Effector CD8-positive, alpha-beta T cell (primary cell): ENCODE measurements at regions not wholly inside any gene's neighbourhood (a gene's known extent, or its start where the extent isn't known, plus 50 kb on each side); places are given as distances from the start of the nearest gene placed in this dataset.
"Not testable (repeated sequence)": the region's sequence is repeated elsewhere in the genome, so short reads cannot be mapped to it uniquely, and the experiment has no call there.

Experiments
- DNase-seq: peaks from one replicate; lab custom pipeline; 2025; lab: John Stamatoyannopoulos, UW

GRCh38 chr1:166695834-166696233, 143.4 kb upstream of the POGK start:
- not testable (repeated sequence) for DNase-seq

- no peak for DNase-seq
These were observed 140.5 kb upstream of the POGK start for GRCh38 chr1:166698771-166699170.

GRCh38 chr1:166699613-166700012, 139.7 kb upstream of the POGK start:
- DNase-seq: no peak

- no peak for DNase-seq
These were observed 138.6 kb upstream of the POGK start for GRCh38 chr1:166700696-166701095.

GRCh38 chr1:166701603-166702100, 137.6 kb upstream of the POGK start:
- no peak for DNase-seq

GRCh38 chr1:166703141-166703540, 136.1 kb upstream of the POGK start:
- no peak for DNase-seq

GRCh38 chr1:166703726-166704462, 135.4 kb upstream of the POGK start:
- no peak for DNase-seq

- DNase-seq: no peak
These were observed 133.6 kb upstream of the POGK start for GRCh38 chr1:166705376-166706289.

- no peak for DNase-seq
These were observed 122.7 kb upstream of the POGK start for GRCh38 chr1:166716620-166717019.

- DNase-seq: no peak
These were observed 118.1 kb upstream of the POGK start for GRCh38 chr1:166721145-166721544.

GRCh38 chr1:166730299-166730888, 108.9 kb upstream of the POGK start:
- no peak for DNase-seq

GRCh38 chr1:166738140-166738539, 101.1 kb upstream of the POGK start:
- no peak for DNase-seq

GRCh38 chr1:166738873-166739272, 100.4 kb upstream of the POGK start:
- no peak for DNase-seq

- no peak for DNase-seq
These were observed 98.5 kb upstream of the POGK start for GRCh38 chr1:166740668-166741276.

GRCh38 chr1:166763318-166763717, 76.0 kb upstream of the POGK start:
- DNase-seq: no peak

GRCh38 chr1:166766942-166767341, 72.3 kb upstream of the POGK start:
- no peak for DNase-seq

GRCh38 chr1:166784646-166785045, 54.6 kb upstream of the POGK start:
- DNase-seq: not testable (repeated sequence)

GRCh38 chr1:166785987-166786386, 53.3 kb upstream of the POGK start:
- no peak for DNase-seq

- DNase-seq: no peak
These were observed 50.0 kb upstream of the POGK start for GRCh38 chr1:166789286-166789685.
